Hepatocyte (in vitro differentiated cells): ENCODE measurements at regions not wholly inside any gene's neighbourhood (a gene's known extent, or its start where the extent isn't known, plus 50 kb on each side); places are given as distances from the start of the nearest gene placed in this dataset.

Source experiments
- CTCF ChIP-seq: fragments of 200-600 bp; sonication (generic); IDR thresholded peaks from 2 replicates; pipeline ENCODE4 v1.5.1; 2016; ENCODE audit warnings: antibody characterized with exemption, mild to moderate bottlenecking; ENCODE audit not compliant: poor library complexity
- EZH2 ChIP-seq: fragments of 200-600 bp; sonication (generic); IDR thresholded peaks from 2 replicates; pipeline ENCODE4 v1.6.1; 2016; ENCODE audit warnings: antibody characterized with exemption, mild to moderate bottlenecking, borderline replicate concordance
- EZH2phosphoT487 ChIP-seq: fragments of 200-600 bp; sonication (generic); IDR thresholded peaks from one replicate; pipeline ENCODE4 v1.6.1; 2018; ENCODE audit warnings: antibody characterized with exemption, mild to moderate bottlenecking, low read depth, moderate library complexity; ENCODE audit not compliant: unreplicated experiment, severe bottlenecking

- no peak for TF ChIP-seq EZH2phosphoT487
- no peak for TF ChIP-seq CTCF
- TF ChIP-seq EZH2: no peak
Measured at GRCh38 chr2:396903-397302, 109.0 kb upstream of the ALKAL2 start.
